Activated CD4-positive, alpha-beta T cell treated with anti-CD3 and anti-CD28 coated beads, Interleukin-2, amount 50 U/mL, for 48 hours (primary cell): ENCODE measurements at regions not wholly inside any gene's neighbourhood (a gene's known extent, or its start where the extent isn't known, plus 50 kb on each side); places are given as distances from the start of the nearest gene placed in this dataset.

ENCODE experiments used
- DNase-seq, 2 experiments: peaks; one replicate each; pipeline ENCODE4 v3.0.0-alpha.2; 2020

- no peak for DNase-seq
Measured at GRCh38 chr15:95416576-95416975, 913.9 kb upstream of the NR2F2 start.

DNA sequence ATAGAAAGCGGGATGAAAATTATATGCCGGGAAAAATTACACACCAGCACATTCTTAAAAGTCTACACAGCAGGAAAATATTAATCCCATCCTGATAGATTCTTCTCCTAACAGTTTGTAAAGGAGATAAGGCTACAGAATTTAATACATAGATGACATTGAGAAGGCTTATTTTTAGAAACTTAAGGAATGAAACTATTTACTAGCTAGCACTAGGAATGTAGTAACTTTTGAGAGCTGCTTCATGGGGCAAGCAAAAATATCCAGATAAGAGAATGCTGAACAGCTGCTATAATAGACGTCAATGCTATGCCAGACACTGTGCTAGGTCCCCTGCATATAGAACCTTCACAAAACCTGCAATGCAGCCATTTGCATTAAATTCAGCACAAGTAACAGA lies 912.7 kb upstream of the NR2F2 start:
- no peak for DNase-seq

GRCh38 chr15:95422255-95422654 lies 908.2 kb upstream of the NR2F2 start:
- no peak for DNase-seq

GRCh38 chr15:95425859-95426258 lies 904.6 kb upstream of the NR2F2 start:
- DNase-seq = no peak

GRCh38 chr15:95429345-95429744 lies 901.2 kb upstream of the NR2F2 start:
- DNase-seq = no peak

- no peak for DNase-seq
Measured at GRCh38 chr15:95431518-95431917, 899.0 kb upstream of the NR2F2 start.

DNA sequence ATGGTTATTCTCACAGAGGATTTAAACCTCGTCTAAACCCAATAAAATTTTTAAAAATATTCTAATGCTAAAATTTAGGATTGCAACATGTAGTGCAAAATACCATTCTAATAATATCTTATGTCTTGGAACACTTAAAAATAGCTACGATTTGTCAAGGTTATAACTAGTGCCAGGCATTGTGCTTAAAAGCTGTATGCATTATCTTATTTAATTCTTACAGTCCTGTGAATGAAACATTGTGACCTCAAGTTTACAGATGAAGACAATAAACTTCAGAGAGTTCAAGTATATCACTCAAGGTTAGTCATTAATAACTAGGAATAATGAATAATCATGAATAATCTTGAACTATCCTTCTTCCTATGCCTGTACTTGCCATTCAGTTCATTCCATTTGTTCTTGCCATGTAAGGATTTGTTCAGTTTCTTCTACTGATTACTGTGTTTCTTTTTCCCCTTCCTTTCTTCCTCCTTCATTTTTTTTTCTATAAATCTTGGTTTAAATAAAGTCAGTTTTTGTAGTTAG lies 897.6 kb upstream of the NR2F2 start:
- no peak for DNase-seq

DNA sequence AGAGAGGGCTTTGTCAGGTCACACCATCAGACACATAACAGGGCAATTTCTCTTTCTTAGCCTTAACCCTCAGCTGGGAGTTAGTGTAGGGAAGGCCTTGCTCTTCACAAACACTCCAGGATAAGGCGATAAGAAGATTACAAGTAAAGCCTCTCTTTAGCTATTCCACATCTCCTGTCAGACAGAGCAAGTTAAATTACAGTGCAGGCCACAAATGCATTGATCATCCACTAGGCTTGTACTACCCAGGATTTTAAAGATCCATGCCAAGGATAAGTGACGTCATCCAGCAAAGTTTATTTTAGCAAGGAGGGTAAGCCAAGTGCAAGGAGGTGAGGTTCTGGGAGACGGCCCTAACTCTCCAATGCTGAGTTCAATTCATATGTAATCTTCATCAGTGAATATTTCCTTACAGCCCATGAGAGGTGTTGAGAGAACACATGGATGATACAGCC lies 890.6 kb upstream of the NR2F2 start:
- DNase-seq = no peak

GRCh38 chr15:95440712-95441111 lies 889.8 kb upstream of the NR2F2 start:
- DNase-seq = no peak

DNA sequence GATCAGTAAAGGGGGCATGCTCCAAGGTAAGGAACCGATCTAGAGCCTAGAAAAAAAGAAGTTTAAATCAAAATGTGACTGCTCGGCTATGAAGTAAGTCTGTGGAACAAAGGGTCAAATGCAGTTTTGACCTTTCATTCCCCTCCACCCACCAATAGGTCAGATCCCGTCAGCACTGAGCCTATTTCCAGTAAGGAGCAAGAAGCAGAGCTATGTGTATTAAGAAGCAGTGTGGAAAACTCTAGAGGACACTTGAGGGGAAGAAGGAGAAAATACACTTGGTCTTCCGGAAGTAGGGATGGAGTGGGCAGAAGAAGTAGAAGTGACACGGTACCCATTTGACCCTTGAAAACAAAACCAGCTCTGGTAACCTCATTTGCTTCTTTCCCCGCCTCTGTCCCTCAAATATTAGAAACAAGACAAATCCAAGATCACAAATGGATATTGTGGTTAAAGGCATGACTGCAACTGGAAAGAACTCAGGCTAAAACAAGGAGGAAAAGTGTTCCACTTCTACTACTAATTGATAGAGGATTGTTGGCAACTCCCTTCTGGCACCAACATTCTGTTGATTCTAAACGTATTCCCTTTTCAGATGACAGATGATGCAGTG lies 888.3 kb upstream of the NR2F2 start:
- DNase-seq = no peak

DNA sequence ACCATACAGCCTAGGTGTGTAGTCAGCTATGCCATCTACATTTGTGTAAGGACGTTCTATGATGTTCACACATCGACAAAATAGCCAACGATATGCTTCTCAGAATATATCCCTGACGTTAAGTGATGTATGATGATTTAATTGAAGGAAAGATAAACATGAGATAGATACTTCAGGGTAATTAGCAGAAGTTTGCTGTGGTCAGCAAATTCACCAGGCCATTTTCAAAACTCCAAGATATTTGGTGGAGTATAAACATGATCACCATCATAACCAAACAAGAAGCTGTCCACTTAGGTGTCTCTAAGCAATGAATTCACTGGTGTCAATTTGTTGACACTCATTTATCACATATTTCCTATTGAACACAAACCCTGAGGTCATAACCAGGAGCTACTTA lies 885.6 kb upstream of the NR2F2 start:
- no peak for DNase-seq

DNA sequence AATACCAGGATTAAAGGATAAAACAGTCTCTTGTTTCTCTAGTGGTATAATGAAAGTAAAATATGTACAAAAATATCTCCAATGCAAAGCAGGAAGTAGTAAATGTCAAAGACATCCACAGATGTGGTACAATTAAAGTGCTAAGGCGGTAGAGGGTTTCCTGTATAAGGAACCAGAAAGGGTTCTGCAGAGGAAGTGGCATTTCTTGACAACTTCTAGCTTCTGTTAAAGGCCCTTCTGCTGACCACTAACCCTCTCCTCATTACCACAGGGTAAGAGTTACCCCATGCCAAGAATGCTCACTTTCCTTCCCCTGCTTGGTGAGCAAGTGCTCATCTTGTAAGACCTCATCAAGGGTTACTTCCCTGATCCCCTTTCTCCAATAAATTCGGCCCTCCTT lies 883.6 kb upstream of the NR2F2 start:
- no peak for DNase-seq

- DNase-seq = no peak
Measured at GRCh38 chr15:95447486-95447885, 883.0 kb upstream of the NR2F2 start.

DNA sequence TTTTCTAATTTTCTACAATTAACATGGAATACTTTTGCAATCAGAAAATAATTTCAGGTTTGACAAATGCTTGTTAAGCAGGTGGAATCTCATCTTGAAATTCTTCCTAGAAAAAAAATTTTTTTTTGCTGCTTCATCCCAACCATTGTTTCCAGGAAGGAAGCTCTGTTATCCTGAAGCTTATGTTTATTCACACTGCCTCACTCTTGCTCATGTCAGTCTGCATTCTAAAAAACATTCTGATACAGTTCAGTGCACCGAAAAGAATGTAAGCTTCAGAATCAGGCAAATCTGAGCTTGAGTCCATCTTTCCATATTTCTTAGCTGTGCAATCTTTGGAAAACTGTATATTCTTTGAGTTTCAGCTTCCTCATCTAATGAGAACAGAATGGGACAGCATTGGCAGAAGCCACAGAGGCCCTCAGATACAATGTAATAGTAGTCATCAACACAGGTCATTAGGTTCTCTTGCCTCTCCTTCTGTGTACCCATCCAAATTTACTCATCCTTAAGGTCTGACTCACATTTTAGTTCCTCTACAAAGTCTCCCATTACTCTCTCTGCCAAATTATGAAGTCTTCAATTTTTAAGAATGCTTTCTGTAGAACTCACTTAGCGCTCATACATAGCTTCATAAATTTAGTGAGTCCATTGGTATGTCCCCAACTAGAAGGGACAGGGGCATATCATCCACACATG lies 881.8 kb upstream of the NR2F2 start:
- DNase-seq = no peak

- no peak for DNase-seq
Measured at GRCh38 chr15:95449230-95449628, 881.3 kb upstream of the NR2F2 start.

DNA sequence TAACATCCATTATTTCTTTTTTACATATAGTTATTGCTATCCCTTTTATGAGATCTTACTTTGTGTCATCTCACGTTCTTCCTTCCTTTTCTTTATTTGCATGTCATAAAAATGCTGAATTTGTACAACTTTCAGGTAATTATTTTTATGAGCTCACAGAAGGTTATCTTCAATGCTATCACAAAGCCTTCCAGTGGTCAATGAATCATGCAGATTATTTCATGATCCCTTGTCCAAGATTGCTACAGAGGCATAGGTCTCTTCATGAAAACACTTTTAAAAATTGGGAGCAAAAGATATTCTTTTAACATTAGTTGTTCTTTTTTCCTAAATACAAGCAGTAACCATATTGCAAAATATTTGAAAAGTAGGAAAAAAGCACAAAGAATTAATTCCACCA lies 880.1 kb upstream of the NR2F2 start:
- no peak for DNase-seq

- no peak for DNase-seq
Measured at GRCh38 chr15:95451938-95452337, 878.6 kb upstream of the NR2F2 start.

DNA sequence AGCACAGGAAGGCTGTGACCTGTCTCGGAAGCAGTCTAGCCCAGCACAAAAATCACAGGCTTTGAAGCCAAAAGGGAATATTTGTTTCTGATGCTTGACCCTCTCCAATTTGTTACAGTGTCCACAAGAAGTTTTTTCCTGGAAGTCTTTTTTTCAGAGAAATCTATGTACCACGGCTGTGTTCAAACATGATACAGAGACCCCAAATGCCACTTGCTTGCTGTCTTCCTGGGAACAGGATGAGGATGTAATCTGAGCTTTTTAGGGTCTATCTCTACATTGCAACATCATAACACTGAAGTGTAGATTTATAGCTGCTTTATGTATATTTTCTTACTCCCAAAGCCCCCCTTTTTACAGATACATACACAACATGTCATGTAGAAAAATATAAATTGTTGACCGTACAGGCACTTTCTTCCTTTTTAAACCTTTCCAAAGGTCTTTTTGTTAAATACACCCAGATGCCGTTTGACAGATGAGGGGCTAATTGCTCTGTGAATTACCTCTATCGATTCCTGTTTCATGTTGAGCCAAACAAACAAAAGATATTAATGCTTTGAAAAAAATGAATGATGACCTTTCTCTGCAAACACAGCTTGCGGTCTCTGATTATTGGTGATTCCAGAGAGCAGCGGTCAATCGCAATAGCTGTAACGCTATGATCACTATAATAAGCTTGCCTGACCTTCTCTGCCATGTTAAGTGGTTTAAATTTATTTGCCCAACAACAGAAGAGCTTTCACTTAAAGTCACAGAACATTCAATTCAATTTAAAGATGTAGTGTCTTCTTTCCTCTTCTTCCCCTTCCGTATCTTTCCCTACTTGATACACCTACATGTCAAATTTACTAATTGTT lies 875.9 kb upstream of the NR2F2 start:
- DNase-seq = no peak

DNA sequence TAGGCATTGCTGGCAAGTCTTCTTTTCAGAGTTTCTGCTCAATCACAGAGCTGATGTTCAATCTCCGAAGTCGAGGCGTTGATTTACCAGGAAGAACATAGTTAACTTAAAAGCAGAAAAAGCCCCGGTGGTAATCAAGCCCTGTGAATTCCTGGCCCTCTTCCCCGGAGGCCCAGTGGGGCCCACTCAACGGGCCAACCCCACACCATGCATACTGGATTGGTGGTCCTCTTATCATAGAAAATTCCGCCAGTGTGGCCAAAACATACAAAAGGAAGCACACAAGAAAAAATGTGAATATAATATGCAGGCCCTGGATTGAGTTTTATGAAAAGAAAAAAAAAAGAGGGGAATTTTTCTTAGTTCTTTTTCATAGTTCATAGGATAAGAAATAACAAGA lies 873.0 kb upstream of the NR2F2 start:
- DNase-seq = no peak

- no peak for DNase-seq
Measured at GRCh38 chr15:95458721-95459120, 871.8 kb upstream of the NR2F2 start.

DNA sequence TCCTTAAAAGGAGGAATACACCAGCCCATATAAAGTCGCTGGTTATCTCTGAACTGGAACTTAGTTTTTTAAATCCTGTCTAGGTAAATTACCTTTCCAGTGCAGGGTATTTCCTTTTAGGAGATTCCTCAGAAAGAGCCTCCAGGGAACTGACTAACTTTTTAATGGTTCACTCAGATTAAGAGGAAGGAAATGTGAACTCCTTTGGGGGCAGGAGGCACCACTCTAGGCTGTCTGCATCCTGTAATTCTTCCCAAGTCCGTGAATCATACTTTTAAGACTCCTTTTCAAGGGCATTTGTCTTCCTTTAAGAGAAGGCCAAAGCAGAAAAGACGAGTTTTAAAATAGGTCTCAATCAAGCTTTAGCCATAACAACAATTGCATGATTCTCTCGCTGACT lies 871.2 kb upstream of the NR2F2 start:
- DNase-seq = no peak

- DNase-seq = no peak
Measured at GRCh38 chr15:95464509-95464908, 866.0 kb upstream of the NR2F2 start.

DNA sequence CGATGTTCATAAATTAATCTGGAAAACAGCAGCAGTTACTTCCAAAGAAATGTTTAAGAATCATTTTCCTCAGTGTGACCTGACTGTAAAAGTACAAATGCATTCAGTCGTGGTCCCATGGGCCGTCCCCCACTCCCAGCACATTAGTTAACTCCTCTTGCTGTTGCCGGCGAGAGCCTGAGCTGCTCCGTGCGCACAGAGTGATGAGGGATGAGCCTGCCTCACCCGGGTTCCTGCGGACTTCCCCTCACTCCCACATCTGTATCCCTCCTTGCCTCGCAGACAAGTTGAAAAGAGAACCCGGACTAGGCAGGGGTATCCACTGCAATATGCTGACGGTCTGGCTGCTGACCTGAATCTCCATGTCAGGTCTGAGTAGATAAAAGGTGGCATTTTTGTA lies 861.7 kb upstream of the NR2F2 start:
- no peak for DNase-seq

GRCh38 chr15:95469496-95470000 lies 861.0 kb upstream of the NR2F2 start:
- DNase-seq = no peak
